ENCODE measurements at regions not wholly inside any gene's neighbourhood (a gene's known extent, or its start where the extent isn't known, plus 50 kb on each side); places are given as distances from the start of the nearest gene placed in this dataset.
"Not testable (repeated sequence)": the region's sequence is repeated elsewhere in the genome, so short reads cannot be mapped to it uniquely, and the experiment has no call there.

GRCh38 chr3:182644790-182645433 is 148.4 kb upstream of the ATP11B start:
- no peak for DNase-seq (ENCODE audit: extremely low spot score in 2 of 2)
- Histone ChIP-seq H3K4me3 (no peak overlapping the region), H3K4me1 (no peaks in the 10 kb centered on the region), H3K9me3 (no peaks in the 10 kb centered on the region), H3K27me3 (no peaks in the 10 kb centered on the region), H3K27ac (no peak overlapping the region), H3K36me3 (no peaks in the 10 kb centered on the region)
- intact Hi-C loops (cut with DNase I), result no loop called here
- TF ChIP-seq, protein P1, sequence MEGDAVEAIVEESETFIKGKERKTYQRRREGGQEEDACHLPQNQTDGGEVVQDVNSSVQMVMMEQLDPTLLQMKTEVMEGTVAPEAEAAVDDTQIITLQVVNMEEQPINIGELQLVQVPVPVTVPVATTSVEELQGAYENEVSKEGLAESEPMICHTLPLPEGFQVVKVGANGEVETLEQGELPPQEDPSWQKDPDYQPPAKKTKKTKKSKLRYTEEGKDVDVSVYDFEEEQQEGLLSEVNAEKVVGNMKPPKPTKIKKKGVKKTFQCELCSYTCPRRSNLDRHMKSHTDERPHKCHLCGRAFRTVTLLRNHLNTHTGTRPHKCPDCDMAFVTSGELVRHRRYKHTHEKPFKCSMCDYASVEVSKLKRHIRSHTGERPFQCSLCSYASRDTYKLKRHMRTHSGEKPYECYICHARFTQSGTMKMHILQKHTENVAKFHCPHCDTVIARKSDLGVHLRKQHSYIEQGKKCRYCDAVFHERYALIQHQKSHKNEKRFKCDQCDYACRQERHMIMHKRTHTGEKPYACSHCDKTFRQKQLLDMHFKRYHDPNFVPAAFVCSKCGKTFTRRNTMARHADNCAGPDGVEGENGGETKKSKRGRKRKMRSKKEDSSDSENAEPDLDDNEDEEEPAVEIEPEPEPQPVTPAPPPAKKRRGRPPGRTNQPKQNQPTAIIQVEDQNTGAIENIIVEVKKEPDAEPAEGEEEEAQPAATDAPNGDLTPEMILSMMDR (IDR thresholded peaks at IDR 0.05), result no peak
- TF ChIP-seq POLR2AphosphoS5 (IDR thresholded peaks at IDR 0.05; ENCODE audit: insufficient read depth in 1 of 2, low read depth in 1 of 2), result no peak
- TF ChIP-seq POLR2A (IDR thresholded peaks at IDR 0.05), result no peak

DNA sequence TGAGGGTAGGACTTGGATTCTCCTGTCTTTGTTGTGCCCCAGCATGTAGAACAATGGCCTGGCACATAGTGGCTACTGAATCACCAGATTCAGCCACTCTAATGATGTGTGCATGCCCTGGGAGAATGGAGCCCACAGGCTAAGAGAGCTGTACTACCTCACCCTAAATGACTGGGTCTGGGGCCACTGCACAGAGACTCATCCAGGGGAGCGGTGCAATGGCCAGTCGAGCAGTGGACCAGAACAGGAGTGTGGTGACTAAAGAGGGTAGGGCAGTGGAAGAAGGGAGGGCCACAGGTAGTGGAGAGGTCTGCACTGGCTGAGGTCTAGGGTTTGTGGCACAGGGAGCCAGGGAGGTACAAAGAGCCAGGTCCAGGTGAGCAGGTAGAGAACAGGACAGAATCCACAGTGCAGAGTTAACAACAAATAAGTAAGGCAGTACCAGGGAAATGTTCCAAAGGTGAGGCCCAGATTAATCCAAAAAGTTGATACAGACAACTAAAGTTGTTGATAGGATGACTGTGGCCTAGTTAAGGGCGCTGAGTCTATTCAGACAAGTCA is 142.7 kb upstream of the ATP11B start:
- Histone ChIP-seq H3K27me3 (no peaks in the 10 kb centered on the region), H3K9me3 (no peaks in the 10 kb centered on the region), H3K4me1 (no peaks in the 10 kb centered on the region), H3K4me3 (no peak overlapping the region), H3K27ac (no peak overlapping the region), H3K36me3 (no peaks in the 10 kb centered on the region)
- DNase-seq (ENCODE audit: extremely low spot score in 2 of 2), result no peak
- intact Hi-C loops (cut with DNase I), result no loop called here
- TF ChIP-seq, protein P1 (IDR thresholded peaks at IDR 0.05), result no peak
- TF ChIP-seq POLR2AphosphoS5 (IDR thresholded peaks at IDR 0.05; ENCODE audit: insufficient read depth in 1 of 2, low read depth in 1 of 2) (no peak), POLR2A (IDR thresholded peaks at IDR 0.05) (no peak)

DNA sequence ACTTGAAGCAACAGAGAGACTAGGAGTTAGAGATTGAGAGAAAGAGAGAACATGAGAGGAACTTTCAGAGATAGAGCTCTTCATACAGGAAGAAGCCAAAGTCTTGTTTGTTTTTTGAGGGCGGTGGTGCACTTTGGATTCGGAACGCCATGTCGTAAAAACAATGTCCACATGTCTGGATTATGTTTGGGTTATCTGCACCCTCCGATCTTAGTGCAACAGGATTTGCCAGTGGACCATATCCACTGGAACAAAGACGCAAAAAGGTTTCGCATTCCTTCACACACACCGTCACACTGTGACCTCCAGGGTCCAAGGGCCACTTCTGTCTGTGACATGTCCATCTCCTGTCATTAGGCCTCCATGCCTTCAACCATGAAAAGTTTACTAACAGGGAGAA is 141.8 kb upstream of the ATP11B start:
- Histone ChIP-seq H3K4me3 (no peak overlapping the region), H3K9me3 (no peaks in the 10 kb centered on the region), H3K36me3 (no peaks in the 10 kb centered on the region), H3K4me1 (no peaks in the 10 kb centered on the region), H3K27me3 (no peaks in the 10 kb centered on the region), H3K27ac (no peak overlapping the region)
- TF ChIP-seq, protein P1 (IDR thresholded peaks at IDR 0.05), result no peak
- TF ChIP-seq POLR2AphosphoS5 (IDR thresholded peaks at IDR 0.05; ENCODE audit: insufficient read depth in 1 of 2, low read depth in 1 of 2) (no peak), POLR2A (IDR thresholded peaks at IDR 0.05) (no peak)
- DNase-seq (ENCODE audit: extremely low spot score in 2 of 2), result no peak
- intact Hi-C loops (cut with DNase I), result no loop called here

GRCh38 chr3:182653065-182653464 is 140.2 kb upstream of the ATP11B start:
- DNase-seq (ENCODE audit: extremely low spot score in 2 of 2); H3K4me3 ChIP-seq; H3K36me3 ChIP-seq; H3K9me3 ChIP-seq; H3K27ac ChIP-seq; intact Hi-C loops (cut with DNase I); H3K27me3 ChIP-seq; H3K4me1 ChIP-seq: not testable (repeated sequence)

- no peaks in the 10 kb centered on the region for H3K27me3 ChIP-seq
- no peaks in the 10 kb centered on the region for H3K4me1 ChIP-seq
- no peak overlapping the region for H3K4me3 ChIP-seq
- intact Hi-C loops (cut with DNase I), result no loop called here
- no peak for DNase-seq (ENCODE audit: extremely low spot score in 2 of 2)
- H3K27ac ChIP-seq, result no peak overlapping the region
- TF ChIP-seq POLR2AphosphoS5 (IDR thresholded peaks at IDR 0.05; ENCODE audit: insufficient read depth in 1 of 2, low read depth in 1 of 2) (no peak), POLR2A (IDR thresholded peaks at IDR 0.05) (no peak)
- TF ChIP-seq, protein P1 (IDR thresholded peaks at IDR 0.05), result no peak
- no peaks in the 10 kb centered on the region for H3K36me3 ChIP-seq
- no peaks in the 10 kb centered on the region for H3K9me3 ChIP-seq
Observed at GRCh38 chr3:182668541-182668940, 124.8 kb upstream of the ATP11B start.

Data from vagina (tissue), 2 donors.